CD4-positive, alpha-beta T cell (primary cell): ENCODE measurements at regions not wholly inside any gene's neighbourhood (a gene's known extent, or its start where the extent isn't known, plus 50 kb on each side); places are given as distances from the start of the nearest gene placed in this dataset.
A peak's percentile ranks its signal among the peaks of the same experiment; 100 is the strongest.

ENCODE experiments used
- ATAC-seq: fragments of 200-7000 bp; cut with Tn5 transposase; one replicate; pipeline ENCODE4 v1.10.0; 2022; ENCODE audit warnings: mild to moderate bottlenecking; ENCODE audit not compliant: poor library complexity
- CTCF ChIA-PET: fragments of 350-600 bp; sonication (Branson Sonifier 250); formaldehyde crosslinking; loops from one replicate; lab custom pipeline; 2021; ENCODE audit warnings: antibody characterized with exemption, inconsistent platforms; lab: Charles Lee
- POLR2A ChIA-PET: fragments of 350-600 bp; sonication (Branson Sonifier 250); formaldehyde crosslinking; loops from one replicate; lab custom pipeline; 2021; ENCODE audit warnings: antibody characterized with exemption, inconsistent platforms; lab: Charles Lee
- DNase-seq, 14 experiments: peaks; one replicate each; pipeline ENCODE4 v3.0.0-alpha.2; 2013 to 2020; ENCODE audit warnings: mixed read lengths in 2 of 14
- H3K27ac ChIP-seq, 2 donors: one replicate each; pipeline versions ENCODE4 v1.5.1 to v1.7.0; 2013; ENCODE audit warnings: low read length in 2 of 2, low read depth in 1 of 2, mild to moderate bottlenecking in 1 of 2
- H3K27me3 ChIP-seq, 2 experiments: 1 replicate in 1 of 2; 2 replicates in 1 of 2; pipeline versions ENCODE4 v1.6.1 to v1.7.0; 2013; ENCODE audit warnings: low read length in 2 of 2, control low read depth in 1 of 2, mild to moderate bottlenecking in 1 of 2, moderate library complexity in 1 of 2; ENCODE audit not compliant: insufficient read depth in 2 of 2, control insufficient read depth in 1 of 2
- H3K36me3 ChIP-seq: one replicate; pipeline ENCODE4 v1.6.1; 2013; ENCODE audit warnings: low read length, control low read depth; ENCODE audit not compliant: insufficient read depth
- H3K4me1 ChIP-seq: one replicate; pipeline ENCODE4 v1.6.1; 2013; ENCODE audit warnings: low read length, control low read depth; ENCODE audit not compliant: insufficient read depth
- H3K4me3 ChIP-seq: one replicate; pipeline ENCODE4 v1.5.1; 2013; ENCODE audit warnings: mild to moderate bottlenecking, low read length, moderate library complexity
- H3K9me3 ChIP-seq, 2 experiments: 1 replicate in 1 of 2; 2 replicates in 1 of 2; pipeline versions ENCODE4 v1.6.1 to v1.7.0; 2013; ENCODE audit warnings: low read length in 2 of 2, mild to moderate bottlenecking in 2 of 2, control low read depth in 1 of 2, moderate library complexity in 1 of 2; ENCODE audit not compliant: control insufficient read depth in 1 of 2, insufficient read depth in 1 of 2
- H3K27ac Mint-ChIP-seq: one replicate; pipeline ENCODE4 v1.8.0; 2020; ENCODE audit warnings: mixed read lengths
- H3K27me3 Mint-ChIP-seq: one replicate; pipeline ENCODE4 v1.8.0; 2021; ENCODE audit warnings: mixed read lengths
- H3K36me3 Mint-ChIP-seq: one replicate; pipeline ENCODE4 v1.8.0; 2021; ENCODE audit warnings: low read depth, mixed read lengths
- H3K4me1 Mint-ChIP-seq: one replicate; pipeline ENCODE4 v1.8.0; 2021; ENCODE audit warnings: low read depth, mixed read lengths
- H3K4me3 Mint-ChIP-seq: one replicate; pipeline ENCODE4 v1.8.0; 2020; ENCODE audit warnings: mild to moderate bottlenecking, mixed read lengths
- H3K9me3 Mint-ChIP-seq: one replicate; pipeline ENCODE4 v1.8.0; 2020; ENCODE audit warnings: mixed read lengths
- CTCF ChIP-seq: fragments of 200-600 bp; IDR thresholded peaks from one replicate; pipeline ENCODE4 v1.8.0; 2022; ENCODE audit warnings: antibody characterized with exemption, mild to moderate bottlenecking
- intact Hi-C, 2 experiments: fragments of 100-400 bp; cut with DNase I in 1 of 2; cut with micrococcal nuclease in 1 of 2; formaldehyde crosslinking; loops; one replicate each; pipeline versions ENCODE4 v1.15.1 to v1.9.0; 2023 to 2025; cut with DNase I, micrococcal nuclease

- no peaks in the 10 kb centered on the region for H3K9me3 Mint-ChIP-seq
- ChIA-PET CTCF (no interaction called here), POLR2A (no interaction called here)
- H3K27ac ChIP-seq: no peak overlapping the region
- no peak overlapping the region for H3K27ac Mint-ChIP-seq
- no peaks in the 10 kb centered on the region for H3K36me3 Mint-ChIP-seq
- peaks cover 14% of the 10 kb centered on the region for H3K27me3 Mint-ChIP-seq
- H3K4me3 ChIP-seq: no peak overlapping the region
- DNase-seq (peak in 3 of 14 experiments; percentile 28 to 64 (median 57)), ATAC-seq (no peak)
- TF ChIP-seq CTCF: no peak
- H3K4me3 Mint-ChIP-seq: no peak overlapping the region
- no peaks in the 10 kb centered on the region for H3K4me1 ChIP-seq
- intact Hi-C loops: no loop called here
- peaks cover 0 to 2% of the 10 kb centered on the region in 2 experiments for H3K27me3 ChIP-seq
- no peaks in the 10 kb centered on the region for H3K4me1 Mint-ChIP-seq
- H3K9me3 ChIP-seq: no peaks in the 10 kb centered on the region
- H3K36me3 ChIP-seq: no peaks in the 10 kb centered on the region
Measured at GRCh38 chr20:20780127-20780824, 67.8 kb upstream of the RALGAPA2 start.

GRCh38 chr20:20778676-20779075 is 66.2 kb upstream of the RALGAPA2 start:
- Mint-ChIP-seq H3K27me3 (peaks cover 25% of the 10 kb centered on the region), H3K27ac (no peak overlapping the region), H3K4me1 (no peaks in the 10 kb centered on the region), H3K4me3 (no peak overlapping the region), H3K9me3 (no peaks in the 10 kb centered on the region), H3K36me3 (no peaks in the 10 kb centered on the region)
- H3K4me3 ChIP-seq: no peak overlapping the region
- H3K36me3 ChIP-seq: no peaks in the 10 kb centered on the region
- no peaks in the 10 kb centered on the region for H3K27me3 ChIP-seq
- CTCF ChIA-PET: no interaction called here
- intact Hi-C loops: no loop called here
- DNase-seq (no peak), ATAC-seq (no peak)
- POLR2A ChIA-PET: interaction anchor here (0.6 kb wide), 1 partner anchor 91 kb away, joined by 3 read pairs; no protein-coding TSS in a partner anchor
- no peak overlapping the region for H3K27ac ChIP-seq
- no peaks in the 10 kb centered on the region for H3K4me1 ChIP-seq
- no peaks in the 10 kb centered on the region for H3K9me3 ChIP-seq
- no peak for TF ChIP-seq CTCF

GRCh38 chr20:20772497-20773085 is 60.1 kb upstream of the RALGAPA2 start:
- peaks cover 0 to 9% of the 10 kb centered on the region in 2 experiments for H3K9me3 ChIP-seq
- no peak overlapping the region for H3K4me3 ChIP-seq
- CTCF ChIA-PET: no interaction called here
- no peaks in the 10 kb centered on the region for H3K36me3 ChIP-seq
- peaks cover 5% of the 10 kb centered on the region for H3K4me1 Mint-ChIP-seq
- no peaks in the 10 kb centered on the region for H3K36me3 Mint-ChIP-seq
- H3K9me3 Mint-ChIP-seq: no peaks in the 10 kb centered on the region
- ATAC-seq (no peak), DNase-seq (no peak)
- no peak overlapping the region for H3K27ac Mint-ChIP-seq
- H3K27me3 ChIP-seq: no peaks in the 10 kb centered on the region
- H3K4me3 Mint-ChIP-seq: no peak overlapping the region
- H3K4me1 ChIP-seq: peaks cover 5% of the 10 kb centered on the region
- intact Hi-C loops: no loop called here
- POLR2A ChIA-PET: no interaction called here
- H3K27ac ChIP-seq: no peak overlapping the region
- H3K27me3 Mint-ChIP-seq: peaks cover 33% of the 10 kb centered on the region
- TF ChIP-seq CTCF: no peak
